Posterior vena cava (tissue), 2 donors: ENCODE measurements at regions not wholly inside any gene's neighbourhood (a gene's known extent, or its start where the extent isn't known, plus 50 kb on each side); places are given as distances from the start of the nearest gene placed in this dataset.

Source experiments
- DNase-seq: peaks from one replicate; pipeline ENCODE4 v3.0.0-alpha.2; 2020; ENCODE audit warnings: low spot score
- intact Hi-C, 2 donors: fragments of 100-400 bp; cut with DNase I; formaldehyde crosslinking; loops; one replicate each; pipeline versions ENCODE4 v1.14.1 to v1.14.2; 2022 to 2023
- donor health status: DM: yes; HTN: yes; CAD: no.
- donor health status: DM: yes; HTN: yes; CAD: no.

- intact Hi-C loops: no loop called here
- DNase-seq: no peak
Measured at GRCh38 chr11:47904048-47904447, 55.9 kb upstream of the NUP160 start.

GRCh38 chr11:47899801-47900200 is 51.7 kb upstream of the NUP160 start:
- intact Hi-C loops: no loop called here
- no peak for DNase-seq
